ENCODE measurements at regions not wholly inside any gene's neighbourhood (a gene's known extent, or its start where the extent isn't known, plus 50 kb on each side); places are given as distances from the start of the nearest gene placed in this dataset.

DNA sequence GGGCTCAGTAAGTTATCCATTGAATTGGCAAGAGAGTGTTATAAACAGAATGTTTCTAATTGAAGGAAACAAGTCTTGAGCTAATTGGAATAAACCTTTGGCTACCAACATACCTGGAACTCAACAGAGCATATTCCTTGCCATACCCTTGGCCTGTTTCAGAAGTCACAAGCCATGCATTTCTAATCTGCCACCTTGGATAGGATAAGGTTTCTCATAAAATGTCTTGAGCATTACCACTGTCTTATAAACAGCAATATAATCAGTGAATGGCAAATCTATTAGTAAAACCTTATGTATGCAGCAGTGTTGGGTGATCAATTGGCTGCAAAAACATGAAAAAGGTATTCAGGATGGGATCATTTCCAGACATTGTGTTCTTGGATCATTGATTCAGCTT, 765.2 kb upstream of the SEL1L start:
- peaks cover 8% of the 10 kb centered on the region for H3K9me3 Mint-ChIP-seq
- H3K27ac ChIP-seq (ENCODE audit: low read depth in 1 of 2, low read length in 2 of 2): no peak overlapping the region
- H3K9me3 ChIP-seq (ENCODE audit: control insufficient read depth in 1 of 2, insufficient read depth in 1 of 2, low read length in 2 of 2): peaks cover 0 to 7% of the 10 kb centered on the region in 2 experiments
- no peak overlapping the region for H3K27ac Mint-ChIP-seq
- H3K4me1 Mint-ChIP-seq (ENCODE audit: low read depth): no peaks in the 10 kb centered on the region
- intact Hi-C loops (cut with DNase I, micrococcal nuclease): no loop called here
- ChIA-PET POLR2A (no interaction called here), CTCF (no interaction called here)
- H3K4me1 ChIP-seq (ENCODE audit: insufficient read depth, low read length): no peaks in the 10 kb centered on the region
- H3K36me3 ChIP-seq (ENCODE audit: insufficient read depth, low read length): no peaks in the 10 kb centered on the region
- no peak overlapping the region for H3K4me3 Mint-ChIP-seq
- no peak for TF ChIP-seq CTCF (IDR thresholded peaks at IDR 0.05)
- no peaks in the 10 kb centered on the region for H3K36me3 Mint-ChIP-seq (ENCODE audit: low read depth)
- H3K27me3 ChIP-seq (ENCODE audit: control insufficient read depth in 1 of 2, insufficient read depth in 2 of 2, low read length in 2 of 2): no peaks in the 10 kb centered on the region
- no peak for DNase-seq
- no peak for ATAC-seq (ENCODE audit: poor library complexity)
- no peaks in the 10 kb centered on the region for H3K27me3 Mint-ChIP-seq
- H3K4me3 ChIP-seq (ENCODE audit: low read length): no peak overlapping the region

- no peaks in the 10 kb centered on the region for H3K4me1 Mint-ChIP-seq (ENCODE audit: low read depth)
- intact Hi-C loops (cut with DNase I, micrococcal nuclease): no loop called here
- no peaks in the 10 kb centered on the region for H3K36me3 Mint-ChIP-seq (ENCODE audit: low read depth)
- no peaks in the 10 kb centered on the region for H3K27me3 Mint-ChIP-seq
- ChIA-PET CTCF (no interaction called here), POLR2A (no interaction called here)
- Histone ChIP-seq H3K27ac (ENCODE audit: low read depth in 1 of 2, low read length in 2 of 2) (no peak overlapping the region), H3K4me1 (ENCODE audit: insufficient read depth, low read length) (no peaks in the 10 kb centered on the region), H3K9me3 (ENCODE audit: control insufficient read depth in 1 of 2, insufficient read depth in 1 of 2, low read length in 2 of 2) (peaks cover 7 to 8% of the 10 kb centered on the region in 2 experiments), H3K36me3 (ENCODE audit: insufficient read depth, low read length) (no peaks in the 10 kb centered on the region), H3K4me3 (ENCODE audit: low read length) (no peak overlapping the region), H3K27me3 (ENCODE audit: control insufficient read depth in 1 of 2, insufficient read depth in 2 of 2, low read length in 2 of 2) (no peaks in the 10 kb centered on the region)
- H3K4me3 Mint-ChIP-seq: no peak overlapping the region
- DNase-seq (no peak), ATAC-seq (ENCODE audit: poor library complexity) (no peak)
- H3K9me3 Mint-ChIP-seq: peaks cover 8% of the 10 kb centered on the region
- TF ChIP-seq CTCF (IDR thresholded peaks at IDR 0.05): no peak
- no peak overlapping the region for H3K27ac Mint-ChIP-seq
Observed at GRCh38 chr14:82309199-82309598, 775.5 kb upstream of the SEL1L start.

GRCh38 chr14:82313889-82314288, 780.2 kb upstream of the SEL1L start:
- CTCF ChIA-PET: no interaction called here
- no peak for TF ChIP-seq CTCF (IDR thresholded peaks at IDR 0.05)

More at GRCh38 chr14:82313889-82314288, 780.2 kb upstream of the SEL1L start:
- no peaks in the 10 kb centered on the region for H3K27me3 Mint-ChIP-seq
- Histone ChIP-seq H3K27ac (ENCODE audit: low read depth in 1 of 2, low read length in 2 of 2) (no peak overlapping the region), H3K4me3 (ENCODE audit: low read length) (no peak overlapping the region), H3K27me3 (ENCODE audit: control insufficient read depth in 1 of 2, insufficient read depth in 2 of 2, low read length in 2 of 2) (no peaks in the 10 kb centered on the region), H3K36me3 (ENCODE audit: insufficient read depth, low read length) (no peaks in the 10 kb centered on the region), H3K9me3 (ENCODE audit: control insufficient read depth in 1 of 2, insufficient read depth in 1 of 2, low read length in 2 of 2) (peaks cover 7 to 8% of the 10 kb centered on the region in 2 experiments), H3K4me1 (ENCODE audit: insufficient read depth, low read length) (no peaks in the 10 kb centered on the region)
- DNase-seq: no peak
- POLR2A ChIA-PET: no interaction called here
- ATAC-seq (ENCODE audit: poor library complexity): no peak
- intact Hi-C loops (cut with DNase I, micrococcal nuclease): no loop called here
- no peak overlapping the region for H3K4me3 Mint-ChIP-seq
- no peaks in the 10 kb centered on the region for H3K36me3 Mint-ChIP-seq (ENCODE audit: low read depth)
- no peaks in the 10 kb centered on the region for H3K4me1 Mint-ChIP-seq (ENCODE audit: low read depth)
- no peak overlapping the region for H3K27ac Mint-ChIP-seq
- H3K9me3 Mint-ChIP-seq: peaks cover 5% of the 10 kb centered on the region

Measured in CD4-positive, alpha-beta T cell (primary cell).